ENCODE measurements at regions not wholly inside any gene's neighbourhood (a gene's known extent, or its start where the extent isn't known, plus 50 kb on each side); places are given as distances from the start of the nearest gene placed in this dataset.

- H2AFZ ChIP-seq = no peak overlapping the region
- H3K27ac ChIP-seq = no peak overlapping the region
- no peaks in the 10 kb centered on the region for H4K20me1 ChIP-seq (ENCODE audit: insufficient read depth)
- no peaks in the 10 kb centered on the region for H3F3A ChIP-seq (ENCODE audit: insufficient read depth, low read depth)
- no peaks in the 10 kb centered on the region for H3K79me2 ChIP-seq (ENCODE audit: low read depth)
- BruUV-seq (replicated peaks) = no TSS peak
- H3K4me1 ChIP-seq (replicated peaks; ENCODE audit: insufficient read depth) = no peaks in the 10 kb centered on the region
- no peak overlapping the region for H3K4me2 ChIP-seq
- no peaks in the 10 kb centered on the region for H3K9me3 ChIP-seq (ENCODE audit: insufficient read depth, low read depth)
- ChIA-PET POLR2A (ENCODE audit: unreplicated experiment) (no interaction called here), CTCF (no interaction called here)
- no peaks in the 10 kb centered on the region for H3K36me3 ChIP-seq (ENCODE audit: low read depth)
- no peak for DNase-seq
- intact Hi-C loops (cut with micrococcal nuclease; ENCODE audit: unreplicated experiment) = no loop called here
- no peak overlapping the region for H3K4me3 ChIP-seq
- no peaks in the 10 kb centered on the region for H3K27me3 ChIP-seq (ENCODE audit: insufficient read depth, low read depth)
- TF ChIP-seq CTCF (conservative IDR thresholded peaks at IDR 0.05) = no peak
- TF ChIP-seq EZH2 (IDR thresholded peaks at IDR 0.05; ENCODE audit: low read depth) = no peak
- H3K9me2 ChIP-seq (ENCODE audit: insufficient read depth) = no peaks in the 10 kb centered on the region
Observed at GRCh38 chr6:130742131-130742681, 85.0 kb upstream of the SMLR1 start.

- ChIA-PET POLR2A (ENCODE audit: unreplicated experiment) (no interaction called here), CTCF (no interaction called here)
- DNase-seq = no peak
- Histone ChIP-seq H3K4me3 (no peak overlapping the region), H3K9me2 (ENCODE audit: insufficient read depth) (no peaks in the 10 kb centered on the region), H3K9me3 (ENCODE audit: insufficient read depth, low read depth) (no peaks in the 10 kb centered on the region), H3K27me3 (ENCODE audit: insufficient read depth, low read depth) (no peaks in the 10 kb centered on the region), H3K36me3 (ENCODE audit: low read depth) (no peaks in the 10 kb centered on the region), H3F3A (ENCODE audit: insufficient read depth, low read depth) (no peaks in the 10 kb centered on the region), H3K27ac (no peak overlapping the region), H4K20me1 (ENCODE audit: insufficient read depth) (no peaks in the 10 kb centered on the region), H3K4me1 (replicated peaks; ENCODE audit: insufficient read depth) (no peaks in the 10 kb centered on the region), H3K4me2 (no peak overlapping the region), H2AFZ (no peak overlapping the region), H3K79me2 (ENCODE audit: low read depth) (no peaks in the 10 kb centered on the region)
- intact Hi-C loops (cut with micrococcal nuclease; ENCODE audit: unreplicated experiment) = no loop called here
- no TSS peak for BruUV-seq (replicated peaks)
- no peak for TF ChIP-seq CTCF (conservative IDR thresholded peaks at IDR 0.05)
- TF ChIP-seq EZH2 (IDR thresholded peaks at IDR 0.05; ENCODE audit: low read depth) = no peak
Observed at GRCh38 chr6:130743175-130743574, 84.0 kb upstream of the SMLR1 start.

GRCh38 chr6:130744576-130745366, 82.4 kb upstream of the SMLR1 start:
- intact Hi-C loops (cut with micrococcal nuclease; ENCODE audit: unreplicated experiment) = no loop called here
- TF ChIP-seq EZH2 (IDR thresholded peaks at IDR 0.05; ENCODE audit: low read depth) (no peak), CTCF (conservative IDR thresholded peaks at IDR 0.05) (no peak)
- BruUV-seq (replicated peaks) = no TSS peak
- Histone ChIP-seq H3K36me3 (ENCODE audit: low read depth) (no peaks in the 10 kb centered on the region), H2AFZ (no peak overlapping the region), H4K20me1 (ENCODE audit: insufficient read depth) (no peaks in the 10 kb centered on the region), H3K27ac (no peak overlapping the region), H3K79me2 (ENCODE audit: low read depth) (no peaks in the 10 kb centered on the region), H3F3A (ENCODE audit: insufficient read depth, low read depth) (no peaks in the 10 kb centered on the region), H3K9me3 (ENCODE audit: insufficient read depth, low read depth) (no peaks in the 10 kb centered on the region), H3K4me1 (replicated peaks; ENCODE audit: insufficient read depth) (no peaks in the 10 kb centered on the region), H3K4me3 (no peak overlapping the region), H3K4me2 (no peak overlapping the region), H3K27me3 (ENCODE audit: insufficient read depth, low read depth) (no peaks in the 10 kb centered on the region), H3K9me2 (ENCODE audit: insufficient read depth) (no peaks in the 10 kb centered on the region)
- POLR2A ChIA-PET (ENCODE audit: unreplicated experiment) = no interaction called here
- CTCF ChIA-PET = no interaction called here
- DNase-seq = no peak

Measured in PC-9 (cell line).